GM21528 (cell line): ENCODE measurements at regions not wholly inside any gene's neighbourhood (a gene's known extent, or its start where the extent isn't known, plus 50 kb on each side); places are given as distances from the start of the nearest gene placed in this dataset.
"Not testable (repeated sequence)": the region's sequence is repeated elsewhere in the genome, so short reads cannot be mapped to it uniquely, and the experiment has no call there.

Source experiments
- ATAC-seq: cut with Tn5 transposase; IDR thresholded peaks from one replicate; pipeline ENCODE4 v1.9.1; 2021; ENCODE audit warnings: mild to moderate bottlenecking, moderate library complexity; ENCODE audit not compliant: unreplicated experiment, low FRiP score

DNA sequence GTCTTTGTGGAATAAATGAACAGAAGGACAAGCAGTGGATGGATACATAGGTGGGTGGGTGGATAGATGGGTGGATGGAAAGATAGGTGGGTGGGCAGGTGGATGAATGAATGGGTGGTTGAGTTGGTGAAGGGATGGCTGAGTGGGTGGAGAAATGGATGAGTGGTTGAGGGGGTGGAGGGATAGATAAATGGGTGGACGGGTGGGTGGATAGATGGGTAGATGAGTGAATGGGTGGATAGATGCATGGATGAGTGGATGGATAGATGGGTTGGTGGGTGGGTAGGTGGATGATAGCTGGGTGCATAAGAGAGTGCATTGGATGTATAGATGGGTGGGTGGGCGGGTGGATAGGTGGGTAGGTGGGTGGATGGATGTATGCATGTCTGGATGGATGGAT lies 63.5 kb downstream of the UNC93B1 start:
- ATAC-seq: not testable (repeated sequence)

GRCh38 chr11:67938964-67939363 lies 64.9 kb downstream of the UNC93B1 start:
- not testable (repeated sequence) for ATAC-seq

DNA sequence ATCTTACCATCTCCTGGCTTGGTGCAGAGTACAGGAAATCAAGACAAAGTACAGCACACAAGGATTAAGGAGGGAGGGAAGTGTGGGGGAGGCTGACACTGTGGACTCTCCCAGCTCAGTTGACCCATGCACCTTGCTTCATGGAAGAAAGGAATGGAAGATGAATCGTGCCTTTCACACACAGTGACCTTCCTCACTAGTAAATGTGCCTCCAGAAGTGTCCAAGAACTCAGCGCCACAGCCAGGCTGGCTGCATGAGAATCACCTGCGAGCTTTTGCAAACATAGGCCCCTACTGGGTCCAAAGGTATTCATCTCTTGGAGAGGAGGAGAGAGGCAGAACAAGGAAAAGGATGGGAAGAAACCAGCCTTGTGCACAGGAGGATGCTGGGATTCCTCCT lies 65.5 kb downstream of the UNC93B1 start:
- not testable (repeated sequence) for ATAC-seq

- not testable (repeated sequence) for ATAC-seq
Observed at GRCh38 chr11:67923565-67923964, 80.3 kb downstream of the UNC93B1 start.

- ATAC-seq: not testable (repeated sequence)
Observed at GRCh38 chr11:67920546-67920945, 83.4 kb downstream of the UNC93B1 start.

- ATAC-seq: not testable (repeated sequence)
Observed at GRCh38 chr11:67912184-67912583, 91.7 kb downstream of the UNC93B1 start.

- not testable (repeated sequence) for ATAC-seq
Observed at GRCh38 chr11:67911211-67911610, 92.7 kb downstream of the UNC93B1 start.

DNA sequence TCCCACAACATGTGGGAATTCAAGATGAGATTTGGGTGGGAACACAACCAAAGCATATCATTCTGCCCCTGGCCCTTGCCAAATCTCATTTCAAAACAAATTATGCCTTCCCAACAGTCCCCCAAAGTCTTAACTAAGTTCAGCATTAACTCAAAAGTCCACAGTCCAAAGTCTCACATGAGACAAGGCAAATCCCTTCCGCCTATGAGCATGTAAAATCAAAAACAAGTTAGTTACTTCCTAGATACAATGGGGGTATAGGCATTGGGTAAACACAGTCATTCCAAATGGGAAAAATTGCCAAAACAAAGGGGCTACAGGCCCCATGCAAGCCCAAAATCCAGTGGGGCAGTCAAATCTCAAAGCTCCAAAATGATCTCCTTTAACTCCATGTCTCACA lies 93.1 kb downstream of the UNC93B1 start:
- ATAC-seq: not testable (repeated sequence)

DNA sequence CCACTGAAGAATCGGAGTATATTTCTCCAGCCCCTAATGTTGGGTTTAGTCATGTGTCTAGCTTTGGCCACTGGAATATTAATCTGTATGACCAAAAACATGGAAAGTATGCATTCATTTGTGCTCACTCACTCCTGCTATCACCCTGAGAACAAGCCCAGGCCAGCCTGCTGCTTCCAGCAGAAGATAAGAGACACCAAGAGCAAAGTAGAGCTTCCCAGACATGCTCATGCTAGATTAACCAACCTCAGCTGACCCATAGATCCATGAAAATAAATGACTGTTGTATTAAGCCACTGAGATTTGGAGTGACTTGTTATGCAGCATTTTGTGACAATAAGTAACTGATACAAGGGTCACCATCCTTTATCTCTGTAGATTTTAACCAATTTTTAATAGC lies 96.9 kb downstream of the UNC93B1 start:
- not testable (repeated sequence) for ATAC-seq

DNA sequence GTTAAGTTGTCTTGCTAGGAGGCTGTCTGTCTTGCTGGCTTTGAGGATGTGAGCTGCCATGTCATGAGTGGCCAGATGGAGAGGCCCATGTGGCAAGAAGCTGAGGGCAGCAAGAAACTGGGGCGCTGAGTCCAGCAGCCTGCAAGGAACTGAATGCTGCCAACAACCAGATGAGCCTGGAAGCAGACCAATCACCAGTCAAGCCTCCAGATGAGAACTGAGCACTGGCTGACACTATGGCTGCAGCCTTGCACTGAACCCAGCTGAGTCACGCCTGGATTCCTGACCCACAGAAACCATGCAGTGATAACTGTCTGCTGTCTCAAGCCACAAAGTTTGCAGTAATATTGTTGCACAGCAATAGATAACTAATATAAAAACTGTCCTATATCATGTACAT lies 104.4 kb downstream of the UNC93B1 start:
- ATAC-seq: not testable (repeated sequence)

DNA sequence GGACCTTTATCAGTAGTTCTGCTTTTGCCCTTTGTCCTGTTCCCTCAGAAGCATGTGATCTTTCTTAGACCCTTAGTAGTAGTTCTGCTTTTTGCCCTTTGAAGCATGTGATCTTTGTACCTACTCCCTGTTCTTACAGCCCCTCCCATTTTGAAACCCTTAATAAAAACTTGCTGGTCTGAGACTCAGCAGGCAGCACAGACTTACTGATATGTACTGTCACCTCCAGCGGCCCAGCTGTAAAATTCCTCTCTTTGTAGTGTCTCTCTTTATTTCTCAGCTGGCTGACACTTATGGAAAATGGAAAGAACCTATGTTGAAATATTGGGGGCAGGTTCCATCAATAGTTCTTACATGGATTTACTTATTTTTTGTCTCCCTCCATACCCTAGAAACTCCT lies 110.4 kb downstream of the UNC93B1 start:
- not testable (repeated sequence) for ATAC-seq

DNA sequence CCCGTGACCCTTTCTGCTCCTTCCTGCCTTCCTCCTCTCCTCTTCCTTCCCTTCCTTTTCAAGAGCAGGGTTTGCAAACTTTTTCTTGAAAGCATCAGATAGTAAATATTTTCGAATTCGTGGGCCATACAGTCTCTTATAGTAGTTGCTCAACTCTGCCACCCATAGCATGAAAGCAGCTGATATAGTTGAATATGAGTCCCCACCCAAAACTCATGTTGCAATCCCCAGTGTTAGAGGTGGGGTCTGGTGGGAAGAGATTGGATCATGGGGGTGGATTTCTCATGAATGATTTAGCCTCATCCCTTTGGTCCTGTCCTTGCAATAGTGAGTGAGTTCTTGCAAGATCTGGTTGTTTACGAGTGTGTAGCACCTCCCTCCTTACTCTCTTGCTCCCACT lies 114.3 kb downstream of the UNC93B1 start:
- ATAC-seq: not testable (repeated sequence)

DNA sequence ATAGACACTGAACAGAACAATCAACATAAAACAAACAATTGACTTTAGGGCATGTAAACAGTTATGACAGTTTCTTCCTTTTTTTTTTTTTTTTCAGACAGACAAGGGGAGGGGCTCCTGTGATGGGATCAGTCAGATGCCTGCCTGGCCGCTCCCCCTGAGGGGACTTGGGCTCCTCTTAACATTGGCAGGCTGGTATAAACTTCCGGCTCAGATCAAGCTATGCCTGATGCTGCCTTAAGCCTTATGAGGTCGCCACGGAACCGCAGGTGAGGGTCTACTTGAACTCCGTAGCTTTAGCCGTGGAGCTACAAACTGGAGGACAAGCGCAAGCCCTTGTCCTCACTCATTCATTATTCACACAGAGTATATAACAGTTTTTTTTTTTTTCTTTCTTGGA lies 115.8 kb downstream of the UNC93B1 start:
- ATAC-seq: not testable (repeated sequence)

DNA sequence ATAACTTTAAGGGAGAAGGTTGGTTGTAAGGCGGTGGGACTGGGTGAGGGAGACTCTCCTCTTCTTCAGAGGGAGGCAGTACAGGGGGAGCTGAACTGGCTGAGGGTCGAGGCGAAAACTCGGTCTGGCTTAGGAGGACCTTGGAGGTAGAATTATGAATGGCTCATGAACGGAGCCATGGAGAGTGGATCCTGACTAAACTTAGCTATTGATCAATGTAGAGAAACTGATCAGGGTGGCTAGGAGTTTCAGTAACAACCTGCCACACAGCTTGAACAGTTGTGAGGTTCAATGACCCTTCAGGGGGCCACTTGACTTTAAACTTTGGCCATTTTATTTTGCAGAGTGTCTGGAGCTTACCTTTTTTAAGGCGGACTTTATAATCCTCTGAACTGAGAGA lies 117.2 kb downstream of the UNC93B1 start:
- not testable (repeated sequence) for ATAC-seq

GRCh38 chr11:67886207-67886606 lies 117.7 kb downstream of the UNC93B1 start:
- not testable (repeated sequence) for ATAC-seq

DNA sequence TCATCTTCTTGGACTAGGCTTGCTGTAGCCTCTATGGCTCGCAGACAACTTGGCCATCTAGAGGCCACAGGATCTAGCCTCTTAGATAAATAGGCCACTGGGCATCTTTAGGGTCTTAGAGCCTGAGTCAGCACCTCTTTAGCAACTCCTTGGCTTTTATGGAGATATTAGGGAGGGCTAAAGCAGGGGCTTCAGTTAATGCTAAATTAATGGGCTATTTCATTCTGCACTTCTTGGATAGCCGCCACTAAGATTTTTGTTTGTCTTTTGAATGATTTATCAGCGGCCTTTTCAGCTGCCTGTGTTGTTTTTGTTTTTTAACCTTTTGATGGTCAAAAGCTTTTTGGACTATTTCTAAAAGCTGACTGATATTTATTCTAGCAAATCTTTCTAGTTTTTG lies 118.3 kb downstream of the UNC93B1 start:
- ATAC-seq: not testable (repeated sequence)

DNA sequence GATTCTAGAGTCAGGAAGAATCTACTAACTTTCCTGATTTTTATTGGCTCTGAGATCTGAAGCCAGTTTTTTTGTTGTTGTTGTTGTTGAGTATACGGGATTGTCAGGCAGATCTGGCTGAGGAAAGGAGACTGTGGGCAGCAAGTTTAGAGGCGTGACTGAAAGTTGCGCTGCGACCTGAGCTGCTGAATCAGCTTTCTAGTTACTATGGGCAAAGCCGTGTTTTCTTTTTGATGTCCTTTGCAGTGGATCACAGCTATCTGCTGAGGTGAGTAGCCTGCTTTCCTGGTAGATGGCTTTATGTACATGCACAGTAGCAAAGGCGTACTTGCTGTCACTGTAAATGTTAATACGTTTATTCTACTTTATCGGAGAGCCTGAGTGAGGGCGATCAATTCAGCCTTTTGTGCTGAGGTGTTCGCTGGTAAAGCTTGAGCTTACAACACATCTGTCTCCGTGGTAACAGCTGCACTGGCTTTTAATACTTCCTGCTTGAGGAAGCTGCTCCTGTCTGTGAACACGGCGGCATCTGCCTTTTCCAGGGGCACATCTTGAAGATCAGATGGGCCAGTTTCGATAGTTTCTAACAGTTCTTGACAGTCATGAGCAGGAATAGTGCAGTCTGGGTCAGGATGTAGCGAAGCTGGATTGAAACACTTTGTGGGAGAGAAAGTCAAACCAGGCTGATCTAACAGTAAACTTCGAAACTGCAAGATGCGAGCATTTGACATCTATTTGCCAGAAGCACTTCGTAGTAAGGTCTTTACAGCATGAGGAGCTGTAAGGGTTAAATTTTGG lies 118.9 kb downstream of the UNC93B1 start:
- ATAC-seq: not testable (repeated sequence)

GRCh38 chr11:67884073-67884757 lies 119.7 kb downstream of the UNC93B1 start:
- not testable (repeated sequence) for ATAC-seq

DNA sequence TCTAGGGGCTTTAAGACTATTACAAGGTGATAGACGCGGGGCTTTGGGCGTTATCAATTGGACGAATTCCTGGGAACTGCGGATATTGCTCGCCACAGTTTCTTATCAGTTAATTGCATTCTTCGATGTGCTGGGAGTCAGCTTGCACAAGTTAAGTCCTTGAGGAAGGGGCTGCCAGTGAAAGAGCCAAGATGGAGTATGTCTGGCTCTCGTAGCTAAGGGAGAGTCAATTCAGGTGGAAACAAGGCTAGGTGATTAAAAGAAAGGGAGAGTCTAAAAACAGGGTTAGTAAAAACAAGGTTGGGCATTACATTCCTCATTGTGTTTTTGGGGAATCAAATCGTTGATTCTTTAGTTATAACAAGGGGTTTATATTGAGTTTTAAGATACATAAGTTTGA lies 121.6 kb downstream of the UNC93B1 start:
- ATAC-seq: not testable (repeated sequence)

- not testable (repeated sequence) for ATAC-seq
Observed at GRCh38 chr11:67881836-67882235, 122.1 kb downstream of the UNC93B1 start.

DNA sequence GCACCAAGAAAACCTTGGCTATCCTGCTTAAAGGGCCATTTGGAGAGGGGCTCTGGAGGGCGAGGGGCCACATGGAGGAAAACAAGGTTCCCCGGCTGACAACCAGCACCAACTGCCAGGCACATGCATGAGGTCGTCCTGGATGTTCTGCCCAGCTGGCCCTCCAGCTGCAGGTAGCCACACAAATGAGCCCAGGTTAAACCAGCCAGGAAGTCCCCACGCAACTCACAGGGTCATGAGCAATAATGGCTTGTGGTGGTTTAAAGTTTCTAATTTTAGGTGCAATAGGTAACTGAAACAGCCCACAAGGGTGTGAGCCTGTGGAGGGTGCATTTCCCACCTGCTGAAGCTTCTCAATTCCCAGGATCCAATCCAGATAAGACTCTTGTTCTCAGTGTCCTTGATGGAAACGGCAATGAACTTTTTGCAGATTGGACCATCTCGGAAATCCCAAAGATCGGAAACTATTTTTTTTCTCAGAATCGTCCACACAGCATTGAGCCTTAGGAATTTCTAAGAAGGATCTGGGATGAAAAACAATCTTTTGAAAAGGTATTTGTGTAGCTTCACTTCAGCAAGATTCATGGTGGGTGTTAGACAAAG lies 123.2 kb downstream of the UNC93B1 start:
- ATAC-seq: not testable (repeated sequence)
